GM12878 (cell line): ENCODE measurements at regions not wholly inside any gene's neighbourhood (a gene's known extent, or its start where the extent isn't known, plus 50 kb on each side); places are given as distances from the start of the nearest gene placed in this dataset.

Experiments used
- ATAC-seq: fragments of 200-7000 bp; cut with Tn5 transposase; 3 replicates; pipeline ENCODE4 v1.9.1; 2020; ENCODE audit warnings: mild to moderate bottlenecking, moderate library complexity
- BruUV-seq: library from RNA; stranded (reverse); fragments of 400-500 nt; replicated peaks from 2 replicates; lab custom pipeline; 2021; lab: Mats Ljungman, UMichigan
- CTCF ChIA-PET: fragments of 300-600 bp; sonication (Branson Sonifier 250); formaldehyde crosslinking; extraction: SDS; loops from one replicate; lab custom pipeline; 2021; ENCODE audit warnings: inconsistent platforms; lab: Yijun Ruan, JAX
- POLR2A ChIA-PET: fragments of 350-600 bp; formaldehyde crosslinking; extraction: SDS; loops from one replicate; lab custom pipeline; 2021; ENCODE audit warnings: inconsistent platforms; lab: Charles Lee
- RAD21 ChIA-PET: fragments of 300-600 bp; sonication (Branson Sonifier 250); formaldehyde crosslinking; loops from one replicate; lab custom pipeline; 2023; ENCODE audit warnings: antibody characterized with exemption; ENCODE audit not compliant: unreplicated experiment; lab: Charles Lee
- SMC1A ChIA-PET: fragments of 300-600 bp; sonication (Branson Sonifier 250); formaldehyde crosslinking; loops from one replicate; lab custom pipeline; 2023; ENCODE audit not compliant: unreplicated experiment, uncharacterized antibody; lab: Charles Lee
- DNase-seq: peaks from one replicate; pipeline ENCODE4 v3.0.0-alpha.2; 2011; ENCODE audit warnings: low read depth, low spot score
- FAIRE-seq: peaks from 3 replicates; lab custom pipeline; 2011; peaks lifted over from hg19 to GRCh38; lab: Jason Lieb, UNC
- H2AFZ ChIP-seq: 2 replicates; pipeline ENCODE4 v1.6.0; 2011; ENCODE audit warnings: low read depth, low read length, control low read depth; ENCODE audit not compliant: control insufficient read depth
- H3K27ac ChIP-seq: 2 replicates; pipeline ENCODE4 v1.5.1; 2011; ENCODE audit warnings: control low read depth; ENCODE audit not compliant: control insufficient read depth, insufficient read depth
- H3K27me3 ChIP-seq, 2 experiments: replicated peaks in 1 of 2; 2 replicates each; pipeline versions ENCODE4 v1.6.0 to v1.6.1; 2011; ENCODE audit warnings: low read length in 1 of 2; ENCODE audit not compliant: control insufficient read depth in 2 of 2, insufficient read depth in 2 of 2
- H3K36me3 ChIP-seq, 2 experiments: 2 replicates each; pipeline ENCODE4 v1.5.1; 2011; ENCODE audit warnings: low read length in 1 of 2; ENCODE audit not compliant: control insufficient read depth in 2 of 2, insufficient read depth in 2 of 2
- H3K4me1 ChIP-seq: 2 replicates; pipeline ENCODE4 v1.6.1; 2011; ENCODE audit warnings: mild to moderate bottlenecking, low read length, moderate library complexity, mixed read lengths; ENCODE audit not compliant: control insufficient read depth, insufficient read depth
- H3K4me2 ChIP-seq: 2 replicates; pipeline ENCODE4 v1.6.0; 2011; ENCODE audit warnings: control low read depth; ENCODE audit not compliant: control insufficient read depth, insufficient read depth
- H3K4me3 ChIP-seq: fragments of 200-600 bp; sonication (generic); 2 replicates; pipeline ENCODE4 v1.5.1; 2016
- H3K79me2 ChIP-seq: 2 replicates; pipeline ENCODE4 v1.6.0; 2011; ENCODE audit warnings: low read length; ENCODE audit not compliant: control insufficient read depth, insufficient read depth
- H3K9ac ChIP-seq: 2 replicates; pipeline ENCODE4 v1.8.0; 2011; ENCODE audit warnings: low read length, control low read depth, mixed read lengths; ENCODE audit not compliant: control insufficient read depth, insufficient read depth
- H3K9me3 ChIP-seq: replicated peaks from 3 replicates; pipeline ENCODE4 v1.5.1; 2011; ENCODE audit warnings: mild to moderate bottlenecking, low read length; ENCODE audit not compliant: control insufficient read depth, insufficient read depth
- H4K20me1 ChIP-seq: 2 replicates; pipeline ENCODE4 v1.6.0; 2011; ENCODE audit not compliant: control insufficient read depth, insufficient read depth
- CREM ChIP-seq: IDR thresholded peaks from 2 replicates; pipeline ENCODE4 v1.6.1; 2014; ENCODE audit warnings: antibody characterized with exemption, low read depth
- E2F4 ChIP-seq: IDR thresholded peaks from 2 replicates; pipeline ENCODE4 v1.6.1; 2012; ENCODE audit warnings: low read depth, low read length, improper control_type of control experiment
- HDAC6 ChIP-seq: fragments of 200-600 bp; sonication (generic); IDR thresholded peaks from one replicate; pipeline ENCODE4 v1.8.0; 2017; ENCODE audit warnings: antibody characterized with exemption; ENCODE audit not compliant: unreplicated experiment
- NKRF ChIP-seq: fragments of 450-650 bp; conservative IDR thresholded peaks from 2 replicates; pipeline ENCODE4 v1.6.1; 2017; ENCODE audit warnings: mild to moderate bottlenecking, moderate library complexity
- NRF1 ChIP-seq: conservative IDR thresholded peaks from 2 replicates; pipeline ENCODE4 v1.6.1; 2011; ENCODE audit warnings: mild to moderate bottlenecking, low read depth, low read length, improper control_type of control experiment
- POLR2A ChIP-seq: IDR thresholded peaks from 2 replicates; pipeline ENCODE4 v1.6.1; 2011; ENCODE audit warnings: low read depth, mild to moderate bottlenecking, low read length
- SMARCA5 ChIP-seq: fragments of 450-650 bp; IDR thresholded peaks from 2 replicates; pipeline ENCODE4 v1.6.1; 2017; ENCODE audit warnings: mild to moderate bottlenecking
- STAT1 ChIP-seq: fragments of 450-650 bp; conservative IDR thresholded peaks from 2 replicates; pipeline ENCODE4 v1.6.1; 2014; ENCODE audit warnings: antibody characterized with exemption, mild to moderate bottlenecking
- SUZ12 ChIP-seq: fragments of 200-600 bp; sonication (generic); IDR thresholded peaks from one replicate; pipeline ENCODE4 v1.6.1; 2018; ENCODE audit warnings: antibody characterized with exemption, mild to moderate bottlenecking; ENCODE audit not compliant: unreplicated experiment
- USF2 ChIP-seq: IDR thresholded peaks from 2 replicates; pipeline ENCODE4 v1.6.1; 2011; ENCODE audit warnings: low read depth, low read length, improper control_type of control experiment, borderline replicate concordance
- YY1 ChIP-seq: IDR thresholded peaks from 2 replicates; pipeline ENCODE4 v1.6.1; 2011; ENCODE audit warnings: low read depth, mild to moderate bottlenecking, low read length
- ZBTB33 ChIP-seq: fragments of 450-650 bp; IDR thresholded peaks from 2 replicates; pipeline ENCODE4 v1.6.1; 2017; ENCODE audit warnings: mild to moderate bottlenecking
- ZNF592 ChIP-seq: fragments of 450-650 bp; IDR thresholded peaks from 2 replicates; pipeline ENCODE4 v1.6.1; 2017; ENCODE audit warnings: mild to moderate bottlenecking, moderate library complexity
- ZZZ3 ChIP-seq: IDR thresholded peaks from 2 replicates; pipeline ENCODE4 v1.6.1; 2011; ENCODE audit warnings: low read depth; ENCODE audit not compliant: control insufficient read depth, insufficient read length
- WGBS: methylation state at CpG from one replicate; pipeline ENCODE4 v1.1.6; 2016; ENCODE audit warnings: low lambda C conversion rate; ENCODE audit not compliant: insufficient replicate concordance, insufficient coverage; ENCODE audit errors: missing lambda C conversion rate; 5-methylcytosine and 5-hydroxymethylcytosine counted together
- in situ Hi-C: fragments of 300-500 bp; cut with MboI; formaldehyde crosslinking; loops from 9 replicates; pipeline ENCODE4 v1.14.3; 2018; ENCODE audit warnings: mixed read lengths
- intact Hi-C: fragments of 100-400 bp; cut with micrococcal nuclease; formaldehyde crosslinking; loops from one replicate; pipeline ENCODE4 v1.14.2; 2022; ENCODE audit not compliant: unreplicated experiment

- WGBS, result 29% methylated on average over 6 of the region's 6 CpGs
- ATAC-seq, result no peak
- TF ChIP-seq ZZZ3, result no peak
- TF ChIP-seq ZNF592, result no peak
- TF ChIP-seq ZBTB33, result no peak
- TF ChIP-seq USF2, result no peak
- TF ChIP-seq CREM, result no peak
- no peak for TF ChIP-seq YY1
- TF ChIP-seq NKRF, result no peak
- TF ChIP-seq STAT1, result no peak
- TF ChIP-seq NRF1, result no peak
- no peak for TF ChIP-seq POLR2A
- TF ChIP-seq HDAC6, result no peak
- no peak for TF ChIP-seq E2F4
- no peak for TF ChIP-seq SUZ12
- no peak for TF ChIP-seq SMARCA5
Observed at GRCh38 chr5:154571325-154572035, 93.5 kb upstream of the HAND1 start.

More at GRCh38 chr5:154571325-154572035, 93.5 kb upstream of the HAND1 start:
- Histone ChIP-seq H3K4me3 (no peak overlapping the region), H3K9me3 (no peaks in the 10 kb centered on the region), H3K27me3 (no peaks in the 10 kb centered on the region), H4K20me1 (no peaks in the 10 kb centered on the region), H3K79me2 (no peaks in the 10 kb centered on the region), H3K4me2 (no peak overlapping the region), H3K27ac (no peak overlapping the region), H3K9ac (no peak overlapping the region), H3K4me1 (peaks cover 12% of the 10 kb centered on the region), H2AFZ (no peak overlapping the region), H3K36me3 (no peaks in the 10 kb centered on the region)
- DNase-seq (no peak), FAIRE-seq (no peak)
- intact Hi-C loops (no loop called here), in situ Hi-C loops (no loop called here)
- RAD21 ChIA-PET, result interaction anchor here (0.6 kb wide), 1 partner anchor 13 kb away, joined by 3 read pairs; no protein-coding TSS in a partner anchor
- SMC1A ChIA-PET, result interaction anchor here (0.9 to 7.7 kb wide), 5 partner anchors 48 to 104 kb away, joined by 3 to 90 read pairs (median 4); no protein-coding TSS in a partner anchor
- POLR2A ChIA-PET, result no interaction called here
- CTCF ChIA-PET, result interaction anchor here (1.5 to 3.0 kb wide), 3 partner anchors 51 to 105 kb away, joined by 3 to 12 read pairs (median 11); no protein-coding TSS in a partner anchor
- no TSS peak for BruUV-seq
